22Rv1 (cell line): ENCODE measurements at regions not wholly inside any gene's neighbourhood (a gene's known extent, or its start where the extent isn't known, plus 50 kb on each side); places are given as distances from the start of the nearest gene placed in this dataset.

Experiments
- ZFX ChIP-seq: fragments of 450-650 bp; IDR thresholded peaks from 2 replicates; pipeline ENCODE4 v1.6.1; 2017; ENCODE audit warnings: antibody characterized with exemption, borderline replicate concordance
- TF ChIP-seq, protein P1 (sequence below): fragments of 450-650 bp; IDR thresholded peaks from 2 replicates; pipeline ENCODE4 v1.5.1; 2017; ENCODE audit warnings: mild to moderate bottlenecking

DNA sequence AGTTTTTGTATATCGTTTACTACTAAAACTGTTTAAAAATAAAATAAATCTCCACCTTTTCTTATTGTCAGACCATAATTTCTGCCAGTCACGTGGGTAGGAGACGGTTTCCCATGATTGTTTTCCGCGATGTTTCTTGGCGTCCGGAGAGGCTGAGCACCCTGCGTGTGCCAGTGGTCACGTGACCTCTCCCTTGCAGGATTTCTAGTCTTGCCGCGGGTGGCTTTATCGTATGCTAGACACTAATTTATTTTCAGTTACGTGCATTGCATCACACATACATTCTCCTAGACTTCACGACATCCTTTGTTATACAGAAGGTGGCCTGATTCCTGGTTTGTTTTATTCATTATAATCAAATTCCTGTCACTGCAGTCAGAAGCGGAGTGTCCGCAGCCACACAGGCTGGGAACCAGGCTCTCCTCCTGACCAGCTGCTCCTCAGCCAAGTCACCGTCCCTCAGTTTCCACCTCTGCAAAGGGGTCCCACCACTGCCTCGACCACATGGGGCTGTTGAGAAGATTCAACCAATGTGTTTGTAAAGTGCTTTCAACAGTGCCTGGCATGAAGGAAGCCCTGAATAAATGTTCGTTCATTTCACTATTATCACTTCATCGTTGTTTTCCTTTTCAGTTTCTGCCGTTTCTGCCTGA is 203.2 kb upstream of the PPP2R2D start:
- TF ChIP-seq, protein P1, sequence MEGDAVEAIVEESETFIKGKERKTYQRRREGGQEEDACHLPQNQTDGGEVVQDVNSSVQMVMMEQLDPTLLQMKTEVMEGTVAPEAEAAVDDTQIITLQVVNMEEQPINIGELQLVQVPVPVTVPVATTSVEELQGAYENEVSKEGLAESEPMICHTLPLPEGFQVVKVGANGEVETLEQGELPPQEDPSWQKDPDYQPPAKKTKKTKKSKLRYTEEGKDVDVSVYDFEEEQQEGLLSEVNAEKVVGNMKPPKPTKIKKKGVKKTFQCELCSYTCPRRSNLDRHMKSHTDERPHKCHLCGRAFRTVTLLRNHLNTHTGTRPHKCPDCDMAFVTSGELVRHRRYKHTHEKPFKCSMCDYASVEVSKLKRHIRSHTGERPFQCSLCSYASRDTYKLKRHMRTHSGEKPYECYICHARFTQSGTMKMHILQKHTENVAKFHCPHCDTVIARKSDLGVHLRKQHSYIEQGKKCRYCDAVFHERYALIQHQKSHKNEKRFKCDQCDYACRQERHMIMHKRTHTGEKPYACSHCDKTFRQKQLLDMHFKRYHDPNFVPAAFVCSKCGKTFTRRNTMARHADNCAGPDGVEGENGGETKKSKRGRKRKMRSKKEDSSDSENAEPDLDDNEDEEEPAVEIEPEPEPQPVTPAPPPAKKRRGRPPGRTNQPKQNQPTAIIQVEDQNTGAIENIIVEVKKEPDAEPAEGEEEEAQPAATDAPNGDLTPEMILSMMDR: no peak
- TF ChIP-seq ZFX: no peak
